A673 (cell line): ENCODE measurements at regions not wholly inside any gene's neighbourhood (a gene's known extent, or its start where the extent isn't known, plus 50 kb on each side); places are given as distances from the start of the nearest gene placed in this dataset.

Source experiments
- EZH2 ChIP-seq: fragments of 200-600 bp; sonication (generic); IDR thresholded peaks from 2 replicates; pipeline ENCODE4 v1.6.1; 2017; ENCODE audit warnings: borderline replicate concordance, low read depth, mild to moderate bottlenecking, mixed read lengths, antibody characterized with exemption, low read length; ENCODE audit not compliant: poor library complexity, severe bottlenecking
- TF ChIP-seq, protein P1 (sequence below): fragments of 300-800, 200-600 bp; sonication (generic); conservative IDR thresholded peaks from 2 replicates; pipeline ENCODE4 v1.5.1; 2017; ENCODE audit warnings: low read depth, mild to moderate bottlenecking, antibody characterized with exemption, low read length, moderate library complexity, mixed read lengths

DNA sequence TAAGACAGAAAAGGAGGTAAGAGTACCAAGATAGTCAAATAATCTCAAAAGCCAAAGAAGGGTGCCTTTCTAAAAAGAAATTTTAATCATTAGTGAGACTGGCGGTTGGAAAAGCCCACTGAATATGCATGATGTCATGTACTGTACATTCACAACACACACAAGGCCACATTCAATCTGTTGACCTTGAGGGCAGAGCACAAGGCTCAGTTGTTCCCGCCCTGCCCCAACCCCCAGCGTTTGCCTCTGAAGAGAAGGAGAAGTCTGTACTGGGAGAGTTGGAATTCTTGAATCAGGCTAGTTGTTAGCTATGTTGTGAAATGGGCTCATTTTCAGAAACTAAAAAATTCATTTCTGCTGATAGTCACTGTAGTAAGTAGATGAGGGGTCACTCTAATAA lies 50.2 kb upstream of the NID2 start:
- TF ChIP-seq, protein P1, sequence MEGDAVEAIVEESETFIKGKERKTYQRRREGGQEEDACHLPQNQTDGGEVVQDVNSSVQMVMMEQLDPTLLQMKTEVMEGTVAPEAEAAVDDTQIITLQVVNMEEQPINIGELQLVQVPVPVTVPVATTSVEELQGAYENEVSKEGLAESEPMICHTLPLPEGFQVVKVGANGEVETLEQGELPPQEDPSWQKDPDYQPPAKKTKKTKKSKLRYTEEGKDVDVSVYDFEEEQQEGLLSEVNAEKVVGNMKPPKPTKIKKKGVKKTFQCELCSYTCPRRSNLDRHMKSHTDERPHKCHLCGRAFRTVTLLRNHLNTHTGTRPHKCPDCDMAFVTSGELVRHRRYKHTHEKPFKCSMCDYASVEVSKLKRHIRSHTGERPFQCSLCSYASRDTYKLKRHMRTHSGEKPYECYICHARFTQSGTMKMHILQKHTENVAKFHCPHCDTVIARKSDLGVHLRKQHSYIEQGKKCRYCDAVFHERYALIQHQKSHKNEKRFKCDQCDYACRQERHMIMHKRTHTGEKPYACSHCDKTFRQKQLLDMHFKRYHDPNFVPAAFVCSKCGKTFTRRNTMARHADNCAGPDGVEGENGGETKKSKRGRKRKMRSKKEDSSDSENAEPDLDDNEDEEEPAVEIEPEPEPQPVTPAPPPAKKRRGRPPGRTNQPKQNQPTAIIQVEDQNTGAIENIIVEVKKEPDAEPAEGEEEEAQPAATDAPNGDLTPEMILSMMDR: no peak
- no peak for TF ChIP-seq EZH2
